ENCODE measurements at regions not wholly inside any gene's neighbourhood (a gene's known extent, or its start where the extent isn't known, plus 50 kb on each side); places are given as distances from the start of the nearest gene placed in this dataset.

- Histone ChIP-seq H4K20me1 (replicated peaks; ENCODE audit: control insufficient read depth, insufficient read depth, low read length) (no peaks in the 10 kb centered on the region), H3K9me1 (ENCODE audit: control insufficient read depth, insufficient read depth, low read length) (no peaks in the 10 kb centered on the region), H3K27ac (ENCODE audit: extremely low read depth, low read depth, low read length) (no peak overlapping the region), H3K27me3 (ENCODE audit: control insufficient read depth in 2 of 2, insufficient read depth in 2 of 2, low read length in 2 of 2) (no peaks in the 10 kb centered on the region), H3K4me2 (ENCODE audit: insufficient read depth, low read length) (no peak overlapping the region), H3K9me3 (replicated peaks; ENCODE audit: control insufficient read depth, insufficient read depth, low read depth, low read length) (no peaks in the 10 kb centered on the region), H3K4me3 (no peak overlapping the region), H2AFZ (ENCODE audit: low read depth, low read length) (no peak overlapping the region), H3K4me1 (replicated peaks in 1 of 2; ENCODE audit: control insufficient read depth in 2 of 2, insufficient read depth in 2 of 2, low read length in 2 of 2) (no peaks in the 10 kb centered on the region), H3K36me3 (ENCODE audit: control insufficient read depth, insufficient read depth, low read length) (no peaks in the 10 kb centered on the region), H3K79me2 (ENCODE audit: control insufficient read depth, insufficient read depth, low read length) (no peaks in the 10 kb centered on the region), H3K9ac (ENCODE audit: insufficient read depth in 1 of 2, low read depth in 2 of 2, low read length in 2 of 2) (no peak overlapping the region)
- intact Hi-C loops (cut with micrococcal nuclease), result no loop called here
- BruUV-seq (replicated peaks), result no TSS peak
- in situ Hi-C loops (cut with MboI), result no loop called here
- DNase-seq (ENCODE audit: extremely low read depth in 1 of 4, low spot score in 3 of 4), result no peak
- FAIRE-seq, result no peak
- ChIA-PET POLR2A (interaction anchor here (0.6 kb wide), 2 partner anchors 17 to 325 kb away, joined by 3 read pairs; no protein-coding TSS in a partner anchor), CTCF (ENCODE audit: low intra/inter-chr PET ratio) (no interaction called here)
- 11% methylated on average over 1 of the region's 1 CpG for WGBS (ENCODE audit: insufficient coverage, low coverage, missing lambda C conversion rate)
- no peak for ATAC-seq
- TF ChIP-seq SNRNP70 (optimal IDR thresholded peaks at IDR 0.05; ENCODE audit: low read depth, low read length) (no peak), CTCFL (IDR thresholded peaks at IDR 0.05; ENCODE audit: borderline replicate concordance, insufficient read depth, low read depth, low read length, poor library complexity, severe bottlenecking) (no peak), ARID3A (IDR thresholded peaks at IDR 0.05; ENCODE audit: borderline replicate concordance, low read depth, low read length) (no peak), ZNF384 (IDR thresholded peaks at IDR 0.05; ENCODE audit: low read depth, low read length) (no peak), ZNF316 (IDR thresholded peaks at IDR 0.05) (no peak), HEY1 (CRISPR knock-in tag; IDR thresholded peaks at IDR 0.05; ENCODE audit: borderline replicate concordance) (no peak)
- TF ChIP-seq, protein P1, sequence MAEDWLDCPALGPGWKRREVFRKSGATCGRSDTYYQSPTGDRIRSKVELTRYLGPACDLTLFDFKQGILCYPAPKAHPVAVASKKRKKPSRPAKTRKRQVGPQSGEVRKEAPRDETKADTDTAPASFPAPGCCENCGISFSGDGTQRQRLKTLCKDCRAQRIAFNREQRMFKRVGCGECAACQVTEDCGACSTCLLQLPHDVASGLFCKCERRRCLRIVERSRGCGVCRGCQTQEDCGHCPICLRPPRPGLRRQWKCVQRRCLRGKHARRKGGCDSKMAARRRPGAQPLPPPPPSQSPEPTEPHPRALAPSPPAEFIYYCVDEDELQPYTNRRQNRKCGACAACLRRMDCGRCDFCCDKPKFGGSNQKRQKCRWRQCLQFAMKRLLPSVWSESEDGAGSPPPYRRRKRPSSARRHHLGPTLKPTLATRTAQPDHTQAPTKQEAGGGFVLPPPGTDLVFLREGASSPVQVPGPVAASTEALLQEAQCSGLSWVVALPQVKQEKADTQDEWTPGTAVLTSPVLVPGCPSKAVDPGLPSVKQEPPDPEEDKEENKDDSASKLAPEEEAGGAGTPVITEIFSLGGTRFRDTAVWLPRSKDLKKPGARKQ (CRISPR knock-in tag; IDR thresholded peaks at IDR 0.05), result no peak
Observed at GRCh38 chr5:143464723-143465490, 61.4 kb upstream of the NR3C1 start.

Data from K562 (cell line).